Keratinocyte (primary cell): ENCODE measurements at regions not wholly inside any gene's neighbourhood (a gene's known extent, or its start where the extent isn't known, plus 50 kb on each side); places are given as distances from the start of the nearest gene placed in this dataset.

Source experiments
- DNase-seq: peaks from one replicate; pipeline ENCODE4 v3.0.0-alpha.2; 2011; ENCODE audit warnings: low read depth, missing footprints, low spot score
- FAIRE-seq: peaks from 2 replicates; lab custom pipeline; 2011; peaks lifted over from hg19 to GRCh38; lab: Jason Lieb, UNC
- H2AFZ ChIP-seq: 2 replicates; pipeline ENCODE4 v1.6.0; 2012; ENCODE audit warnings: low read length, control low read depth, inconsistent platforms; ENCODE audit not compliant: control insufficient read depth
- H3K27ac ChIP-seq: 2 replicates; pipeline ENCODE4 v1.5.1; 2011; ENCODE audit warnings: low read length; ENCODE audit not compliant: control insufficient read depth, insufficient read depth
- H3K27me3 ChIP-seq: 3 replicates; pipeline ENCODE4 v1.6.0; 2011; ENCODE audit warnings: low read length; ENCODE audit not compliant: control insufficient read depth, insufficient read depth; ENCODE audit errors: extremely low read depth
- H3K36me3 ChIP-seq, 2 experiments: 2 replicates in 1 of 2; 3 replicates in 1 of 2; pipeline ENCODE4 v1.5.1; 2011; ENCODE audit warnings: low read length in 2 of 2, mild to moderate bottlenecking in 1 of 2; ENCODE audit not compliant: control insufficient read depth in 2 of 2, insufficient read depth in 2 of 2; ENCODE audit errors: extremely low read depth in 1 of 2
- H3K4me1 ChIP-seq: 3 replicates; pipeline ENCODE4 v1.5.1; 2011; ENCODE audit warnings: low read length; ENCODE audit not compliant: control insufficient read depth, insufficient read depth; ENCODE audit errors: extremely low read depth
- H3K4me2 ChIP-seq: 3 replicates; pipeline ENCODE4 v1.6.0; 2011; ENCODE audit warnings: low read depth, low read length; ENCODE audit not compliant: control insufficient read depth, insufficient read depth; ENCODE audit errors: extremely low read depth
- H3K4me3 ChIP-seq, 3 experiments: fragments of 200-600 bp in 1 of 3; sonication (generic) in 1 of 3; 2 replicates in 2 of 3; 3 replicates in 1 of 3; pipeline ENCODE4 v1.5.1; 2011 to 2016; ENCODE audit warnings: low read length in 3 of 3, mild to moderate bottlenecking in 3 of 3, control low read depth in 2 of 3, inconsistent platforms in 1 of 3, low read depth in 1 of 3, mixed read lengths in 1 of 3, mixed run types in 1 of 3, moderate library complexity in 1 of 3; ENCODE audit not compliant: control insufficient read depth in 2 of 3, insufficient read depth in 2 of 3; ENCODE audit errors: extremely low read depth in 1 of 3
- H3K79me2 ChIP-seq: 2 replicates; pipeline ENCODE4 v1.6.0; 2012; ENCODE audit warnings: low read length; ENCODE audit not compliant: control insufficient read depth, insufficient read depth
- H3K9ac ChIP-seq: 3 replicates; pipeline ENCODE4 v1.6.0; 2011; ENCODE audit warnings: low read length; ENCODE audit not compliant: control insufficient read depth, insufficient read depth; ENCODE audit errors: extremely low read depth
- H3K9me1 ChIP-seq: 3 replicates; pipeline ENCODE4 v1.6.0; 2011; ENCODE audit warnings: low read length; ENCODE audit not compliant: control insufficient read depth, insufficient read depth; ENCODE audit errors: extremely low read depth
- H3K9me3 ChIP-seq: 2 replicates; pipeline ENCODE4 v1.5.1; 2012; ENCODE audit warnings: low read depth, low read length; ENCODE audit not compliant: control insufficient read depth
- H4K20me1 ChIP-seq: 3 replicates; pipeline ENCODE4 v1.6.0; 2011; ENCODE audit warnings: low read length; ENCODE audit not compliant: control insufficient read depth, insufficient read depth; ENCODE audit errors: extremely low read depth
- EZH2 ChIP-seq: IDR thresholded peaks from one replicate; pipeline ENCODE4 v1.6.1; 2012; ENCODE audit warnings: inconsistent platforms, mild to moderate bottlenecking, low read length, moderate library complexity
- dilution Hi-C: fragments of 300-500 bp; cut with MboI; formaldehyde crosslinking; loops from one replicate; pipeline ENCODE4 v1.7.0; 2020; ENCODE audit warnings: low sequenced_read_pairs; ENCODE audit not compliant: extremely low pct_ligation_motif_present
- TF ChIP-seq, protein P1 (sequence below), 3 experiments: IDR thresholded peaks in 1 of 3; conservative IDR thresholded peaks in 1 of 3; optimal IDR thresholded peaks in 1 of 3; 2 replicates in 2 of 3; 3 replicates in 1 of 3; pipeline versions ENCODE3 to v1.5.1; 2011; ENCODE audit warnings: low read length in 3 of 3, mild to moderate bottlenecking in 3 of 3, moderate library complexity in 2 of 3, control low read depth in 1 of 3, inconsistent platforms in 1 of 3; ENCODE audit not compliant: insufficient read depth in 2 of 3; ENCODE audit errors: extremely low read depth in 1 of 3

DNA sequence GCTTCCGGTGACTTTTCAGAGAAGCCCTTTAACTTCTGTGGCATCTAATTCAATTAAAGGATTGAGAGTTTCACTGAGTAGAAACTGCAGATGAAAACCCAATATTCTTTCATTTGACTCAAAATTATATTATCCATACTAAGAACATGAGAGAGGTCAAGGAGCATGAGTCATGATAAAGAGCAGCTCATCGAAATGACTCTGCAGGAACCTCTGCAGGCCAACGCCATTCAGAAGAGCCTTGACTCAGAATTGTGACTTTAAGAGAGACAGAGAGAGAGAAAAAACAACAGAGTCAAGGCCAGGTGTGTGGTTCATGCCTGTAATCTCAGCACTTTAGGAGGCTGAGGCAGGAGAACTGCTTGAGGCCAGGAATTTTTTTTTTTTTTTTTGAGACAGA lies 417.2 kb upstream of the XYLT1 start:
- H3K4me2 ChIP-seq = no peak overlapping the region
- H3K4me3 ChIP-seq = no peak overlapping the region
- no peaks in the 10 kb centered on the region for H3K79me2 ChIP-seq
- H4K20me1 ChIP-seq = no peaks in the 10 kb centered on the region
- TF ChIP-seq, protein P1, sequence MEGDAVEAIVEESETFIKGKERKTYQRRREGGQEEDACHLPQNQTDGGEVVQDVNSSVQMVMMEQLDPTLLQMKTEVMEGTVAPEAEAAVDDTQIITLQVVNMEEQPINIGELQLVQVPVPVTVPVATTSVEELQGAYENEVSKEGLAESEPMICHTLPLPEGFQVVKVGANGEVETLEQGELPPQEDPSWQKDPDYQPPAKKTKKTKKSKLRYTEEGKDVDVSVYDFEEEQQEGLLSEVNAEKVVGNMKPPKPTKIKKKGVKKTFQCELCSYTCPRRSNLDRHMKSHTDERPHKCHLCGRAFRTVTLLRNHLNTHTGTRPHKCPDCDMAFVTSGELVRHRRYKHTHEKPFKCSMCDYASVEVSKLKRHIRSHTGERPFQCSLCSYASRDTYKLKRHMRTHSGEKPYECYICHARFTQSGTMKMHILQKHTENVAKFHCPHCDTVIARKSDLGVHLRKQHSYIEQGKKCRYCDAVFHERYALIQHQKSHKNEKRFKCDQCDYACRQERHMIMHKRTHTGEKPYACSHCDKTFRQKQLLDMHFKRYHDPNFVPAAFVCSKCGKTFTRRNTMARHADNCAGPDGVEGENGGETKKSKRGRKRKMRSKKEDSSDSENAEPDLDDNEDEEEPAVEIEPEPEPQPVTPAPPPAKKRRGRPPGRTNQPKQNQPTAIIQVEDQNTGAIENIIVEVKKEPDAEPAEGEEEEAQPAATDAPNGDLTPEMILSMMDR (optimal IDR thresholded peaks at IDR 0.05 in 1 of 3, IDR thresholded peaks at IDR 0.05 in 1 of 3, conservative IDR thresholded peaks at IDR 0.05 in 1 of 3; ENCODE audit: extremely low read depth in 1 of 3, insufficient read depth in 2 of 3, low read length in 3 of 3) = no peak
- no peak for TF ChIP-seq EZH2
- FAIRE-seq (no peak), DNase-seq (no peak)
- no peaks in the 10 kb centered on the region for H3K27me3 ChIP-seq
- no peaks in the 10 kb centered on the region for H3K9me1 ChIP-seq
- no peaks in the 10 kb centered on the region for H3K9me3 ChIP-seq
- H3K4me1 ChIP-seq = no peaks in the 10 kb centered on the region
- no peak overlapping the region for H2AFZ ChIP-seq
- dilution Hi-C loops = no loop called here
- no peaks in the 10 kb centered on the region for H3K36me3 ChIP-seq
- no peak overlapping the region for H3K9ac ChIP-seq
- no peak overlapping the region for H3K27ac ChIP-seq

- Histone ChIP-seq H3K4me2 (no peak overlapping the region), H3K4me3 (no peak overlapping the region), H3K9me3 (no peaks in the 10 kb centered on the region), H4K20me1 (no peaks in the 10 kb centered on the region), H3K9me1 (no peaks in the 10 kb centered on the region), H3K27me3 (no peaks in the 10 kb centered on the region), H2AFZ (no peak overlapping the region), H3K9ac (no peak overlapping the region), H3K27ac (no peak overlapping the region), H3K79me2 (no peaks in the 10 kb centered on the region), H3K4me1 (no peaks in the 10 kb centered on the region), H3K36me3 (no peaks in the 10 kb centered on the region)
- FAIRE-seq = no peak
- dilution Hi-C loops = no loop called here
- DNase-seq = no peak
- TF ChIP-seq EZH2 = no peak
- TF ChIP-seq, protein P1 (optimal IDR thresholded peaks at IDR 0.05 in 1 of 3, IDR thresholded peaks at IDR 0.05 in 1 of 3, conservative IDR thresholded peaks at IDR 0.05 in 1 of 3; ENCODE audit: extremely low read depth in 1 of 3, insufficient read depth in 2 of 3, low read length in 3 of 3) = no peak
Observed at GRCh38 chr16:17885659-17886207, 415.0 kb upstream of the XYLT1 start.
